ENCODE measurements at regions not wholly inside any gene's neighbourhood (a gene's known extent, or its start where the extent isn't known, plus 50 kb on each side); places are given as distances from the start of the nearest gene placed in this dataset.

DNA sequence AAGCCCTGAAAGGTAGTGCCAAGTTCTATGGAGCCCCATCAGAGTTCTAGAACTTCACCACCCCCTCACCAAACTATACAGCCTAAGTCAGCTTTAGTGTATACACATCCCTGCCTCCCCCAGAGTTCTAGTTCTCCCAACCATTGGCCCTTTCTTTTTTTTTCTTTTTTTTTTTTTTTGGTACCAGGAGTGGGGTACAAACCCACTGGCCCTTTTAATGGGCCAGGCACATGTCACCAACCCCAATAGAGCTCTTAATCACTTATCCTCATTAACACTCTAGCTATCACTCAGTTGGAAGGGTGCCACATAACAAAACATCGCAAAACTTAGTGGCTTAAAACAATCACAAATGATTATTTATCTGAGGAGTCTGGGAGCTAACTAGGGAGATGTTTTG lies 588.6 kb downstream of the BCOR start:
- H3K9me3 ChIP-seq: peaks cover 0 to 30% of the 10 kb centered on the region in 2 donors
- no peaks in the 10 kb centered on the region for H3K27me3 ChIP-seq
- H3K4me3 ChIP-seq: no peak overlapping the region
- no peaks in the 10 kb centered on the region for H3K36me3 ChIP-seq
- H3K4me1 ChIP-seq: no peaks in the 10 kb centered on the region
- no peak overlapping the region for H3K27ac ChIP-seq
- TF ChIP-seq, protein P1, sequence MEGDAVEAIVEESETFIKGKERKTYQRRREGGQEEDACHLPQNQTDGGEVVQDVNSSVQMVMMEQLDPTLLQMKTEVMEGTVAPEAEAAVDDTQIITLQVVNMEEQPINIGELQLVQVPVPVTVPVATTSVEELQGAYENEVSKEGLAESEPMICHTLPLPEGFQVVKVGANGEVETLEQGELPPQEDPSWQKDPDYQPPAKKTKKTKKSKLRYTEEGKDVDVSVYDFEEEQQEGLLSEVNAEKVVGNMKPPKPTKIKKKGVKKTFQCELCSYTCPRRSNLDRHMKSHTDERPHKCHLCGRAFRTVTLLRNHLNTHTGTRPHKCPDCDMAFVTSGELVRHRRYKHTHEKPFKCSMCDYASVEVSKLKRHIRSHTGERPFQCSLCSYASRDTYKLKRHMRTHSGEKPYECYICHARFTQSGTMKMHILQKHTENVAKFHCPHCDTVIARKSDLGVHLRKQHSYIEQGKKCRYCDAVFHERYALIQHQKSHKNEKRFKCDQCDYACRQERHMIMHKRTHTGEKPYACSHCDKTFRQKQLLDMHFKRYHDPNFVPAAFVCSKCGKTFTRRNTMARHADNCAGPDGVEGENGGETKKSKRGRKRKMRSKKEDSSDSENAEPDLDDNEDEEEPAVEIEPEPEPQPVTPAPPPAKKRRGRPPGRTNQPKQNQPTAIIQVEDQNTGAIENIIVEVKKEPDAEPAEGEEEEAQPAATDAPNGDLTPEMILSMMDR (IDR thresholded peaks at IDR 0.05): no peak
- DNase-seq (ENCODE audit: low spot score): no peak

- peaks cover 0 to 15% of the 10 kb centered on the region in 2 donors for H3K9me3 ChIP-seq
- H3K27me3 ChIP-seq: no peaks in the 10 kb centered on the region
- DNase-seq (ENCODE audit: low spot score): no peak
- peaks cover 0 to 4% of the 10 kb centered on the region in 2 donors for H3K4me1 ChIP-seq
- TF ChIP-seq, protein P1 (IDR thresholded peaks at IDR 0.05): no peak
- H3K4me3 ChIP-seq: no peak overlapping the region
- no peaks in the 10 kb centered on the region for H3K36me3 ChIP-seq
- H3K27ac ChIP-seq: no peak overlapping the region
These were observed 583.9 kb downstream of the BCOR start for GRCh38 chrX:39513836-39514235.

GRCh38 chrX:39514801-39515200 lies 583.0 kb downstream of the BCOR start:
- H3K27me3 ChIP-seq: no peaks in the 10 kb centered on the region

GRCh38 chrX:39516427-39516841 lies 581.3 kb downstream of the BCOR start:
- no peak for DNase-seq (ENCODE audit: low spot score)
- Histone ChIP-seq H3K9me3 (no peaks in the 10 kb centered on the region), H3K4me3 (no peak overlapping the region), H3K27ac (peak overlapping the region; percentile 7 to 32), H3K36me3 (no peaks in the 10 kb centered on the region), H3K4me1 (peaks cover 0 to 6% of the 10 kb centered on the region in 2 donors), H3K27me3 (no peaks in the 10 kb centered on the region)
- TF ChIP-seq, protein P1 (IDR thresholded peaks at IDR 0.05): no peak

More at GRCh38 chrX:39514801-39515200, 583.0 kb downstream of the BCOR start:
- H3K27ac ChIP-seq: no peak overlapping the region
- H3K4me3 ChIP-seq: no peak overlapping the region
- H3K36me3 ChIP-seq: no peaks in the 10 kb centered on the region
- H3K4me1 ChIP-seq: peaks cover 0 to 6% of the 10 kb centered on the region in 2 donors
- TF ChIP-seq, protein P1 (IDR thresholded peaks at IDR 0.05): no peak
- no peak for DNase-seq (ENCODE audit: low spot score)
- H3K9me3 ChIP-seq: peaks cover 0 to 5% of the 10 kb centered on the region in 2 donors

GRCh38 chrX:39518476-39519029 lies 579.2 kb downstream of the BCOR start:
- H3K9me3 ChIP-seq: peaks cover 0 to 5% of the 10 kb centered on the region in 2 donors
- no peaks in the 10 kb centered on the region for H3K27me3 ChIP-seq
- H3K36me3 ChIP-seq: no peaks in the 10 kb centered on the region
- peaks cover 0 to 6% of the 10 kb centered on the region in 2 donors for H3K4me1 ChIP-seq
- peak overlapping the region in 1 of 2 donors; percentile 5 for H3K4me3 ChIP-seq
- TF ChIP-seq, protein P1 (IDR thresholded peaks at IDR 0.05): no peak
- no peak for DNase-seq (ENCODE audit: low spot score)
- peak overlapping the region; percentile 71 to 85 for H3K27ac ChIP-seq

DNA sequence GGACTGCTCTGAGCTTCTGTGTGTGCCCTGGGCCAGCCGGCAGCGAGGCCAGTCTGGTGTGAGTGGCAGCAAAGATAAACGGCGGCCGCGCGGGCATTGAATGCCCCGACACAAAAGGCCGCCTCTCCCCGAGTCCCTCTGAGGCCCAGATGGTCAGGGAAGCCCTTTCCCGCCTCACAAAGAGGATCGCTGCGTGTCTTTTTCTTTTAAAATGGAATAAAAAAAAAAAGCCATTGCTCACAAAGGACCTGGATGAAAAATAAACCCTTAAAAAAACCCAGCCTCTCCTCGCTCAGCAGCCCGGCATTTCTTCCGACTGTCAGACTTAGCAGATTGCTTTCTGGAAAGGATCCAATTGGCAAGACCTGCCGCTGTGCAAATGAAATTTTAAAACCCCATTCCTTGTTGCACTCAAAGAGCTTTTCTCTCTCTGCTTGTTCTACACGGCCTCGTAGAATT lies 578.7 kb downstream of the BCOR start:
- no peaks in the 10 kb centered on the region for H3K36me3 ChIP-seq
- H3K4me3 ChIP-seq: peak overlapping the region in 1 of 2 donors; percentile 5
- H3K4me1 ChIP-seq: peaks cover 0 to 6% of the 10 kb centered on the region in 2 donors
- H3K9me3 ChIP-seq: peaks cover 0 to 10% of the 10 kb centered on the region in 2 donors
- H3K27ac ChIP-seq: peak overlapping the region; percentile 71 to 85
- no peaks in the 10 kb centered on the region for H3K27me3 ChIP-seq
- TF ChIP-seq, protein P1 (IDR thresholded peaks at IDR 0.05): no peak
- no peak for DNase-seq (ENCODE audit: low spot score)

Measured in right atrium auricular region (tissue), 2 donors.